OCI-LY3 (cell line): ENCODE measurements at regions not wholly inside any gene's neighbourhood (a gene's known extent, or its start where the extent isn't known, plus 50 kb on each side); places are given as distances from the start of the nearest gene placed in this dataset.

Experiments
- H2AFZ ChIP-seq: fragments of 200-600, 300-600 bp; shearing (Covaris generic); 2 replicates; pipeline ENCODE4 v1.6.0; 2014; ENCODE audit warnings: antibody characterized with exemption, low read depth, low read length
- H3K27ac ChIP-seq: fragments of 200-600, 300-600 bp; sonication (generic); 2 replicates; pipeline ENCODE4 v1.5.1; 2014; ENCODE audit warnings: mild to moderate bottlenecking, low read length, moderate library complexity, mixed read lengths
- H3K27me3 ChIP-seq: fragments of 200-600, 300-600 bp; sonication (generic); 2 replicates; pipeline ENCODE4 v1.6.1; 2014; ENCODE audit warnings: low read depth, low read length, mixed read lengths
- H3K36me3 ChIP-seq: fragments of 200-600, 300-600 bp; sonication (generic); replicated peaks from 2 replicates; pipeline ENCODE3; 2014; ENCODE audit warnings: low read depth, low read length, mixed read lengths
- H3K4me1 ChIP-seq: fragments of 300-600, 200-600 bp; sonication (generic); 2 replicates; pipeline ENCODE4 v1.6.1; 2014; ENCODE audit warnings: low read length, mixed read lengths
- H3K4me2 ChIP-seq: fragments of 200-600, 300-600 bp; sonication (generic); 2 replicates; pipeline ENCODE4 v1.6.1; 2014; ENCODE audit warnings: low read length, mixed read lengths
- H3K4me3 ChIP-seq: fragments of 300-600, 200-600 bp; sonication (generic); 2 replicates; pipeline ENCODE4 v1.5.1; 2014; ENCODE audit warnings: antibody characterized with exemption, mild to moderate bottlenecking, low read length, moderate library complexity
- H3K79me2 ChIP-seq: fragments of 300-600, 200-600 bp; shearing (Covaris generic); 2 replicates; pipeline ENCODE4 v1.6.1; 2014; ENCODE audit warnings: mild to moderate bottlenecking, low read length, mixed read lengths
- H3K9ac ChIP-seq: fragments of 300-600, 200-600 bp; shearing (Covaris generic); 2 replicates; pipeline ENCODE4 v1.6.0; 2014; ENCODE audit warnings: mild to moderate bottlenecking, low read length, moderate library complexity
- H3K9me3 ChIP-seq: fragments of 200-600, 300-600 bp; shearing (Covaris generic); 2 replicates; pipeline ENCODE4 v1.6.1; 2014; ENCODE audit warnings: low read length, mixed read lengths; ENCODE audit not compliant: insufficient read depth
- H4K20me1 ChIP-seq: fragments of 200-600, 300-600 bp; sonication (generic); 2 replicates; pipeline ENCODE4 v1.6.1; 2016; ENCODE audit warnings: low read length, mixed read lengths; ENCODE audit not compliant: insufficient read depth
- CTCF ChIP-seq: fragments of 200-600, 300-600 bp; sonication (generic); IDR thresholded peaks from 2 replicates; pipeline ENCODE4 v1.5.1; 2014; ENCODE audit warnings: antibody characterized with exemption, low read length, low read depth
- EZH2phosphoT487 ChIP-seq: fragments of 200-600 bp; shearing (Covaris generic); IDR thresholded peaks from 2 replicates; pipeline ENCODE4 v1.6.1; 2018; ENCODE audit warnings: antibody characterized with exemption, mixed run types, low read depth

GRCh38 chr12:63250486-63250885 lies 99.5 kb upstream of the AVPR1A start:
- Histone ChIP-seq H3K4me2 (no peak overlapping the region), H3K36me3 (no peaks in the 10 kb centered on the region), H4K20me1 (no peaks in the 10 kb centered on the region), H3K9me3 (no peaks in the 10 kb centered on the region), H3K27ac (no peak overlapping the region), H3K27me3 (no peaks in the 10 kb centered on the region), H3K9ac (no peak overlapping the region), H3K4me3 (no peak overlapping the region), H3K79me2 (no peaks in the 10 kb centered on the region), H3K4me1 (no peaks in the 10 kb centered on the region), H2AFZ (no peak overlapping the region)
- no peak for TF ChIP-seq CTCF
- TF ChIP-seq EZH2phosphoT487: no peak

- Histone ChIP-seq H3K9me3 (peaks cover 11% of the 10 kb centered on the region), H3K36me3 (no peaks in the 10 kb centered on the region), H3K79me2 (no peaks in the 10 kb centered on the region), H3K4me3 (no peak overlapping the region), H2AFZ (no peak overlapping the region), H3K4me1 (peaks cover 3% of the 10 kb centered on the region; the same call in 1 of the 2 replicates), H3K4me2 (no peak overlapping the region), H3K27me3 (no peaks in the 10 kb centered on the region), H4K20me1 (no peaks in the 10 kb centered on the region), H3K27ac (no peak overlapping the region), H3K9ac (no peak overlapping the region)
- TF ChIP-seq CTCF: no peak
- no peak for TF ChIP-seq EZH2phosphoT487
These were observed 87.9 kb upstream of the AVPR1A start for GRCh38 chr12:63238892-63239291.

GRCh38 chr12:63232896-63233295 lies 81.9 kb upstream of the AVPR1A start:
- Histone ChIP-seq H3K27me3 (no peaks in the 10 kb centered on the region), H3K36me3 (no peaks in the 10 kb centered on the region), H3K4me2 (no peak overlapping the region), H3K4me3 (no peak overlapping the region), H3K9me3 (no peaks in the 10 kb centered on the region), H3K9ac (no peak overlapping the region), H3K27ac (no peak overlapping the region), H3K4me1 (peaks cover 3% of the 10 kb centered on the region; the same call in 1 of the 2 replicates), H4K20me1 (no peaks in the 10 kb centered on the region), H2AFZ (no peak overlapping the region), H3K79me2 (no peaks in the 10 kb centered on the region)
- TF ChIP-seq CTCF (no peak), EZH2phosphoT487 (no peak)

GRCh38 chr12:63228853-63229252 lies 77.9 kb upstream of the AVPR1A start:
- Histone ChIP-seq H2AFZ (no peak overlapping the region), H3K36me3 (no peaks in the 10 kb centered on the region), H3K4me1 (peaks cover 8% of the 10 kb centered on the region), H3K27ac (no peak overlapping the region), H3K9me3 (no peaks in the 10 kb centered on the region), H3K27me3 (no peaks in the 10 kb centered on the region), H3K4me3 (no peak overlapping the region), H3K4me2 (no peak overlapping the region), H3K79me2 (no peaks in the 10 kb centered on the region), H3K9ac (no peak overlapping the region), H4K20me1 (no peaks in the 10 kb centered on the region)
- TF ChIP-seq EZH2phosphoT487 (no peak), CTCF (no peak)
